ENCODE measurements at regions not wholly inside any gene's neighbourhood (a gene's known extent, or its start where the extent isn't known, plus 50 kb on each side); places are given as distances from the start of the nearest gene placed in this dataset.
"Not testable (repeated sequence)": the region's sequence is repeated elsewhere in the genome, so short reads cannot be mapped to it uniquely, and the experiment has no call there.

DNA sequence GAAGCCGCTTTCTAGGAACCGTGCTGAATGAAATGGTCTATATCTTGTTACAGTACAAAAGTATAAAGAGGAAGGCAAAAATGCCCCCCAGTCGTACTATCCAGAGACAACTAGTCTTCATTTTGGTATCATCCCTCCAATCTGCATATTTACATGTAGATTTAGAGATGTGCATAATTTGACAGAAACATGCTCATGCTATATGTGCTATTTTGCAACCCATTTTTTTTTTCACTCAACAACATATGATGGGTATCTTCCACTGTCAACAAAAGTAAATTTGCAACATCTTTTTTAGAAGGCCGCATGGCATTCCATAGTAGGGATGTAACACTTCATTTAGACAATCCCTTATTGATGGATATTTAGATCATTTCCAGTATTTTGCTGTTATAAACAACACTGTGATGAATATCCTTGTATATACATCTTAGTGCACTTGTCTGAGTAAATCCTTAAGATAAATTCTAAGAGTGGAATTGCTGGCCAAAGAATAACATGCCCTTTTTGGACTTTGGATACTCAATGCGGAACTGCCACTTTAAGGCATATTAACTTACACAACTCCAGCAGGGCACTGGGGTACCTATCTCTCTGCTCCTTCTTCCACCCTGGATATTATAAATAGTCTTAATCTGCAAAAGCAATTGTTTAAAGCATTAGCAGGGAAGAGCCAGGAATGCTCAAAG is 71.1 kb upstream of the SH3PXD2B start:
- DNase-seq, result no peak

DNA sequence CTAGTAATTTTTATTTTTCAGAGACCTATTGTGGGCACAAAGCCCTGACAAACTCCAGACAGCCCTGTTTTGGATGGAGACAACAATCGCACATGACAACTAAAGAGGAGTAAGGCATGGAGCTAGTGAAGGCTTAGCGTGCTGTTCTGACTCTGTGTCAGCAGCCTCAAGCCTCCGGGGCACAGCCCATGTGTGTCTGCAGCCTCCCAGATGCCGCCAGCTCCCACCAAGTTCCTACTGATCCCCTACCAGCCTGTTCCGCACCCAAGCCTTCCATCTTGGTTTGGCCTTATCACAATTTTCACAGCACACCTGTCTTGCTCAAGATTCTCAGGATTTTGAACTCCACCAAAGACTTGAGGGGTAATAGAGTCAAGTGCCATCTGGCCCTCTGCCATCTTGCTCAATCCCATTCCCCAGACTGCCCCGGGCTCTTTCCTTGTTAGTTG is 70.3 kb upstream of the SH3PXD2B start:
- no peak for DNase-seq

DNA sequence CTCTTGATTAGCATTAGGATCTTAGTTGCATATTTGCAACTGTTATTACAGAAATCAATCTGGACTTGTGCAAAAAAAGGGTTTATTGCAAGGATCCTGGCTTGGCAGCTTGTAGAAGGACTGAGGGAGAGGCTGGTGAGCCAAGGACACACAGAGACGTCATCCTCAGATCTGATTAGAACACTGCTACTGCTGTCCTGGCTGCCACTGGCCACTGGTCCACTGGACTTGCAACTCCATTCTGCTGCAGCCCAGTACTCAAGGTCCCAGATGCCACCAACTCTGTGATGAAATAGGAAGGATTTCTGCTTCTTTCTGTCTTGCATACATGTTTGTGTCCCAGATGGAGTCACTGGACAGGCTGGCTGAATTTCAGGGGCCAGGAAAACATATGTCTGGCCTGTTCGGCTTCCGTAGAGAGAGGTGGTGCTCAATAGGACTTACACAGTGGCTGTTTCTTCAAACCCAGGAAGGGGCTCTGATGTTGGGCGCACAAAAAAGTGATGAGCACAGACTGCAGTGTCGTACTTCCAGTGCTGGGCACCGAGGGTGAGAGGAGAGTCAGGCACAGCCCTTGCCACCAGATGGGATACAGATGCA is 68.9 kb upstream of the SH3PXD2B start:
- no peak for DNase-seq

DNA sequence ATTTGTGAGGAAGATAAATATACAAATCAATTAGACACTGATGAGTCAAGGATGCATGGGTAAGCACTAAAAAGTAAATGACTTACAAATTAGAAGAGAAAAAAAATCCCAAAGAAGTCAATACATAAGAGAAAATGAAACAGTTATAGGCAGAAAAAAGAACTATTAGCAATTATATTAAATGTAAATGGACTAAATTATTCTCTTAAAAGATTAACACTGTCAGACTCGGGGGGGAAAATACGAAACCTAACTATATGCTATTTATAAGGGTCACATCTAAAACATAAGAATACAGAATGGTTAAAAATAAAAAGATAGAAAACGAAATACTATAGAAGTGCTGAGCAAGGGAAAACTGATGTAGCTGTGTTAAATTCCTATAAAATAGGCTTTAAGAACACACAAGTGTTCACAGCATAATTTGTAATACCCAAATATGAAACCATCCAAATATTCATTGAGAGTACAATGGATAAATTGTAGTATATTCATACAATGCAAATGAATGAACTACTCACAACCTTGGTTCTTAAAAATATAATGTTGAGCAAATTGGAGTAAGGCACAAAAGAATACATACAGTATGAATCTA is 67.1 kb upstream of the SH3PXD2B start:
- no peak for DNase-seq

DNA sequence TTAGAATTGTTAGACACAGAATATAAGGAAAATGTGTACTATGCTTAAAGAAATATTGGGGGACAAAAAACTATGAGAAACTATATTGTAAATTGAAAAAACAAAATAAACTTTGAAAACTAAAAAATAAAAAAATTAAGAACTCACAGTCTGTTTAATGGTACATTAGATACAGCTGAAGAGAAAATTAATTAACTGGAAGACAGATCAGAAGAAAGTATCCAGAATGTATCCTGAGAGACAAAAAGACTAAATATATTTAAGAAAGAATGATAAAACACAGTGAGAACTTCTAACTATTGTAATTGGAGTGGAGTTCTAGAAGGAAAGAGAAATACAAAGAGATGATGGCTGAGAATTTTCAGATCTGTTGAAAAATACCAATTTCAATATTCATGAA is 57.6 kb upstream of the SH3PXD2B start:
- DNase-seq, result no peak

DNA sequence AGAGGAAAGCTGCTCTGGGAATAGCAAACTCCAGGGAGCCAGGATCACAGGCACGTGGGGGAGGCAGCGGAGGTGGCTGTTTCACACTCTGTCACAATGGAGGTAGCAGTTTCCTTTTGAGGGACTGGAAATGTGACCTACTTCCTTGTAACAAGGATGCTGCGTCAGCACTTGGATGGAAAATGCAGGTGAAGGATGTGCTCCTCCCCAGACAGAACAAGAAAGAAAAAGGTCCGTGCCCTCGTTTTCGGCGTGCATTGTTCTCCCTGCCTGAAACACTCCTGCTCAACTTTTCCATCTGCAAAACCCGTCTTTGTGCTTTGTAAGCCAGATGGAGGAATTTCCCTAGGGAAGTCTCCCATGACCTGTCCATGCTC is 55.1 kb upstream of the SH3PXD2B start:
- peak; percentile 19 for DNase-seq

DNA sequence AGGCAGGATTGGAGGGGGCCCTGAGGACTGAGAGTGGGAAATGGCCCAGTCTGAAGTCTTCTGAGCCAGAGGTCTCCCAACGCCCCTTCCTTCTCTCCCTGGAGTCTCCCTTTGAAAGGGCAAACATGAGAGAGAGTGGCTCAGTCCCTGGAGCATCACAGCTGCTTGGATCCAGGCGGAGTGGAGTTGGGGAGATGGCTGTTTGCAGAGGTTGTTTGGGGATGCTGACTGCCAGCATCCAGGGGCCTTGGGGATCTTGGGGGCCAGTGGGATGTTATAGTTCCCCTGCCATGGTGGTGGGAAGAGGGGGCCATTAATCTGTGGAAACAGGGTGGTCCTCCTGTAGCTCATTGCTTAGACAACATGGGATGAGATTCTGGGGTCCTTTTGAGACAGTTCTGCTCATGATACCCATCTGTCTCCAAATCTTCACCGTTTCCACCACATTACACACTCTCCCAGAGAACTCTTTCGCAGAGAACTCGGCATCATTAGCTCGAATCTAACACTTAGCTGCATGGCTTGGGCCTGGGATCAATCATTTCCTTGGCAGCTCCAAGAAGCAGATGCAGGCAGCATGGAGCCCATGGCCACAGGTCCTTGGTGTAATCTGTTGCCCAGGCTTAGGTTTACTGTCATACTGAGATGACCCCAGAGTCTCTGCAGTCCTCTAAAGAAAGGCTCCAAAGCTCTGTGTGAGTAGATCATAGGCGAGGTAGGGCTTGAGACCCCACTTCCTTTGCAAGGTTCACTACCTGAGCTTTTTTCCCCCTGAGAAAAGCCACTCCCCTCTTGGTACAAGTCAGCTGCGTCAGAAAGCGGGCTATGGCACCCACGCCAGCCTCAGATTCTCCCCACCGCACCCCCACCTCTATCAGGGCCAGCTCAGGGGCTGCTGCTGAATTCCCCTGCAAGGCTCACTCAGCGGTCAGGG is 54.4 kb upstream of the SH3PXD2B start:
- no peak for DNase-seq

DNA sequence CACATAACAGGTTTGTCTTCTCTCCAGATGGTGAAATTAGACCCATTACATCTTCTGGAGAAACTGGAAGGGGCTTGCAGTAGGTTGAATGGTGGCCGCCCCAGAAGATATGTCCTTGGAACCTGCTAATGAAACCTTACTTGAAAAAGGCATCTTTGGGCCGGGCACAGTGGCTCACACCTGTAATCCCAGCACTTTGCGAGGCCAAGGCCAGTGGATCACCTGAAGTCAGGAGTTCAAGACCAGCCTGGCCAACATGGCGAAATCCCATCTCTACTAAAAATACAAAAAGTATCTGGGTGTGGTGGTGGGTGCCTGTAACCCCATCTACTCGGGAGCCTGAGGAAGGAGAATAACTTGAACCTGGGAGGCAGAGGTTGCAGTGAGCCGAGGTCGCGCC is 53.2 kb upstream of the SH3PXD2B start:
- not testable (repeated sequence) for DNase-seq

DNA sequence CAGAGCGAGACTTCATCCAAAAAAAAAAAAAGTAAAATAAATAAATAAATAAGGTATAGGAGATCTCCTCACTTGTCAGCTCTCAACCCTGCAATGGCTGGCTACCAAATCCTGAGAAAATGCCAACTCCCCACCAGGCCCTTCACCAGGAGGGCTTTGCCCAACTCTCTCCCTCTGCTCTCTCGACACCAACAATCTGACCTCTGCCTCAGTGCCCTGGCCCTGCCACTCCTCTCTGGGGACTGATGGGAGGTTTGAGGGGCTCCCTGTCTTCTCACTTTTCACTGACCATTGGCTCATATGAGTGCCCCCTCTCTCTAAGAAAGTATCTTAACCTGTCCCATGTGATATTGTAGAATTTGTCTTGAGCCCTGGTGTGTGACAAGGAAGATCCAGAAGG is 52.6 kb upstream of the SH3PXD2B start:
- no peak for DNase-seq

DNA sequence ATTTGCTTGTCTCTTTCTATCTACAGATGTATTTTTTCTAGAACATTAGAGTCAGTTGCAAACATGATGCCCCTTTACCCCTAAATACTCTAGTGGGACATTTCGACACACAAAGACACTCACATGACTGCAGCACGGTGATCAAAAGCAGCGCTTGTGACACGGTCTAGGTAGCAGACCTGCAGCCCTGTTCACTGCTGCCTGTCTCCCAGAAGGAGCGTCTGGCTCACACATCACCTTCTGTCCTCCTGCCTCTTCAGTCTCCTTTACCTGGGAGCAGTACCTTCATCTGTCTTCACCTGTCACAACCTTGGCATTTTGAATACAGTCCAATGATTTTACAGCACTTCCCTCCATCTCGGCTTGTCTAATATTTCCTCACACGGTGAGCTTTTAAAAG is 51.9 kb upstream of the SH3PXD2B start:
- no peak for DNase-seq

DNA sequence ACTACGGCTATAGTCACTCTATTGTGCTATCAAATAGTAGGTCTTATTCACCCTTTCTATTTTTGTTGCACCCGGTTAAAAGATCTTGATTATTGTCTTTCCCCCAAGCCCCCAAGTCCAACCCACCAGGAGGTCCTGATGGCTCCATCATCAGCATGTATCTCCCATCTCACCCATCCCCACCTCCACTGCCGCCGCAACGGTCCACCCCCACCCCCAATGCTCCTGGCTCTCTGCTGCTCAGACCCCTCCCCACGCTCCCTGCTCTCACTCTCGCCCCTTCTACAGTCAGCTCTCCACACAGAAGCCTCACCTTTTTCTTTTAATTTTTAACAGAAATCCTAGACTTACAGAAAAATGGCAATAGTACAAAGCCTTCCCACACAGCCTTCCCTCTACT is 51.5 kb upstream of the SH3PXD2B start:
- DNase-seq, result no peak

DNA sequence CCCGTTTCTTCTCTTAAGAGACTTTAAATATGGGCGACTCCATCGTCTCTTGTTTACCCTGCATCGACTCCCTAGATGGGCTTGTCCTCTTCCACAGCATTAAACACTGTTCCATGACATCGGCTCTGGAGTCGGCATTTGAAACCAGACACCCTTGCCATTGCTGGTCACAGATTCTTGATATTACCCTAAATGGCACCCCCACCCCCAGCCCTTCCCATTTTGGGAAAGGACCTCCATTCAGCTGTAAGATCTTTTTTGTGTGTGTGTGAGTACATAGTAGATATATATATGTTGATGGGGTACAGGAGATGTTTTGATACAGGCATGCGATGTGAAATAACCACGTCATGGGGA is 51.1 kb upstream of the SH3PXD2B start:
- DNase-seq, result no peak

DNA sequence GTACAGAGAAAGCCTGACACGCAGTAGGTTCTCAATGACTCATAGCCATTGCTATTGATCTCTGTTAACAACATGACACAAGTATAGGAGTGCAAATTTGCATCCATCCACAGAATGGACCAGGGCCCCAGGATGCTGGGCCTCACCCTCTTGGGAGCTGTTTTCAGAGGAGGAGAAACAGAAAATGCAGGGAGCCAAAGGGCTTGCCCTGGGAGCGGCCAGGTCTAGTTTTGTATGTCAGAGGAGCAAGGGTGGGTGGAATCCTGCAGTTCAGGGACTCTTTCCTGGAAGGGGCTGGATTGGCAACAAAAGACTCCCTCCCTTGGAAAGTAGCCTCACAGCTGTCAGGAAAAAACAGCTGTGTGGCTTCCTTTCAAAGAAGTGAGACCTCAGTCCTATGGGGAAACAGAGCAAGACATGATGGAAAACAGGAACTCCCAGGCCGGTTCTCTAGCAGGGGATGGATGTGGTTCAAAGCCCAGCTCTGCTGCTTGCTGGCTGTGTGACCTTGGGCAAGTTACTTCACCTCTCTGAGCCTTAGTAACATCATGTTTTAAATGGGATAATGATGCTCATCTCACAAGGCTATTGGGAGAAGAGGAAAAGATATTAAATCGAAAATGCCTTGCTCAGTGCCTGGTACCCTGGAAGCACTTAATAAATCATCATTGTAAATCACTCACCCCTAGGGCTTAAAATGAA is 50.5 kb upstream of the SH3PXD2B start:
- no peak for DNase-seq

DNA sequence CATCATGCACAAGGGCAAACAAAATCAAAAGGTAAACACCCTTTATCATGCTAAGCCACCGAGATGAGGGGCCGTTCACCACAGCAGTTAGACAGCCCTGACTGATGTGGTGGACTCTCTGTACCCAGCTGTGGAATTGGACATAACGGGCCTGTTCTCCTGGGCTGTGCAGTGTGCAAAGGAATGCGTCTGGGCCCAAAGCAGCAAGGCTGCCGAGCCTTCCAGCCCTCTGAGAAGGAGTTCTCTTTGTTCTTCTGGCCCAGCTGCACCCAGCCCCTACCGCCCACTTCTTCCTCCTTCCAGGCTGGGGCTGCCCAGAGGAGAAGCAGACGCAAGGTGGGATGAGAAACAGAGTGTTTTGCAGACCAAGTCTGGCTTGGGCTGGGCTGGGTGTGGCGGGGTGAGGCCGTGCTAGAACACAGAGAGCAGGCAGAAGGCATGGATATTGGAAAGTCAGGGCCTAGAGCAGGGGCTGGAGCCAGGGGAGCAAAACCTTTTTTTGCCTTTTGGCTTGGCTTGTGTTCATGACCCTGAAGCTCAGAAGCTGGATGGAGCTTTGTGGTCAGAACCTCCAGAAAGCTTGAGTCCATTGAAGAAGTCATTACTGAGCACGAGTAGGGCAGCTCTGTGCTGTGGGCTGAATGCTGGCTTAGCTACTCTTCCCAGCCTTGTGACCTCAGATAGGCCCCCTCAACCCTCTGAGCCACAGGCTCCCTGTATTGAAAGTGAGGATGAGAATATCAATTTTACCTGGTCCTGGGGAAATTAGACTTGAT is 49.8 kb upstream of the SH3PXD2B start:
- DNase-seq, result no peak

All from NCI-H69 (cell line).